B cell (primary cell): ENCODE measurements at regions not wholly inside any gene's neighbourhood (a gene's known extent, or its start where the extent isn't known, plus 50 kb on each side); places are given as distances from the start of the nearest gene placed in this dataset.

Experiments used
- ATAC-seq: fragments of 200-7000 bp; cut with Tn5 transposase; one replicate; pipeline ENCODE4 v1.10.0; 2021; ENCODE audit warnings: low read depth, mild to moderate bottlenecking, moderate number of reproducible peaks, moderate library complexity
- CTCF ChIA-PET: fragments of 350-600 bp; sonication (Branson Sonifier 250); formaldehyde crosslinking; loops from one replicate; lab custom pipeline; 2021; ENCODE audit warnings: antibody characterized with exemption, inconsistent platforms; lab: Charles Lee
- POLR2A ChIA-PET: fragments of 350-600 bp; sonication (Branson Sonifier 250); formaldehyde crosslinking; loops from one replicate; lab custom pipeline; 2021; ENCODE audit warnings: antibody characterized with exemption; lab: Charles Lee
- DNase-seq: peaks from one replicate; pipeline ENCODE4 v3.0.0; 2013
- H2AFZ ChIP-seq: 2 replicates; pipeline ENCODE4 v1.6.1; 2012; ENCODE audit warnings: mild to moderate bottlenecking, low read depth, low read length; ENCODE audit not compliant: insufficient read depth, poor library complexity, severe bottlenecking
- H3K27ac ChIP-seq, 2 donors: 1 replicate in 1 of 2; 2 replicates in 1 of 2; pipeline ENCODE4 v1.5.1; 2012 to 2013; ENCODE audit warnings: low read length in 2 of 2, mild to moderate bottlenecking in 2 of 2, moderate library complexity in 1 of 2
- H3K27me3 ChIP-seq, 4 experiments: fragments of 200-600 bp in 1 of 4; sonication (generic) in 1 of 4; replicated peaks in 1 of 4; 1 replicate in 2 of 4; 2 replicates in 2 of 4; pipeline versions ENCODE4 v1.6.1 to v1.7.0; 2013 to 2016; ENCODE audit warnings: low read length in 3 of 4, mild to moderate bottlenecking in 2 of 4, mixed read lengths in 1 of 4, moderate library complexity in 1 of 4; ENCODE audit not compliant: insufficient read depth in 4 of 4, control insufficient read depth in 3 of 4; ENCODE audit errors: control extremely low read depth in 1 of 4
- H3K36me3 ChIP-seq, 2 experiments: replicated peaks in 1 of 2; 1 replicate in 1 of 2; 2 replicates in 1 of 2; pipeline versions ENCODE4 v1.6.1 to v1.7.1; 2013; ENCODE audit warnings: low read length in 1 of 2; ENCODE audit not compliant: insufficient read depth in 2 of 2, control insufficient read depth in 1 of 2; ENCODE audit errors: control extremely low read depth in 1 of 2, extremely low read depth in 1 of 2
- H3K4me1 ChIP-seq, 2 donors: fragments of 200-600 bp in 1 of 2; sonication (generic) in 1 of 2; 1 replicate in 1 of 2; 2 replicates in 1 of 2; pipeline versions ENCODE4 v1.5.1 to v1.6.1; 2013 to 2017; ENCODE audit warnings: low read length in 2 of 2; ENCODE audit not compliant: control insufficient read depth in 2 of 2, insufficient read depth in 2 of 2
- H3K4me2 ChIP-seq: replicated peaks from 2 replicates; pipeline ENCODE3; 2012; ENCODE audit warnings: mild to moderate bottlenecking, low read depth, low read length; ENCODE audit not compliant: poor library complexity, severe bottlenecking
- H3K4me3 ChIP-seq, 5 experiments: fragments of 200-600 bp in 1 of 5; sonication (generic) in 1 of 5; 1 replicate in 3 of 5; 2 replicates in 2 of 5; pipeline versions ENCODE4 v1.5.1 to v1.7.0; 2011 to 2016; ENCODE audit warnings: low read length in 4 of 5, mild to moderate bottlenecking in 4 of 5, low read depth in 2 of 5, control low read depth in 1 of 5, moderate library complexity in 1 of 5; ENCODE audit not compliant: insufficient read depth in 1 of 5; ENCODE audit errors: control extremely low read depth in 1 of 5, extremely low read depth in 1 of 5
- H3K79me2 ChIP-seq: fragments of 200-600 bp; sonication (generic); one replicate; pipeline ENCODE4 v1.6.0; 2016; ENCODE audit warnings: low read length; ENCODE audit not compliant: control insufficient read depth, insufficient read depth
- H3K9ac ChIP-seq: fragments of 200-600 bp; sonication (generic); 2 replicates; pipeline ENCODE4 v1.6.1; 2017; ENCODE audit warnings: mild to moderate bottlenecking, low read length, moderate library complexity
- H3K9me3 ChIP-seq, 3 donors: one replicate each; pipeline versions ENCODE4 v1.6.1 to v1.7.1; 2013; ENCODE audit warnings: low read length in 2 of 3; ENCODE audit not compliant: control insufficient read depth in 2 of 3, insufficient read depth in 1 of 3; ENCODE audit errors: control extremely low read depth in 1 of 3
- H4K20me1 ChIP-seq: 2 replicates; pipeline ENCODE4 v1.6.0; 2012; ENCODE audit warnings: mild to moderate bottlenecking, low read length; ENCODE audit not compliant: insufficient read depth, control insufficient read depth, poor library complexity, severe bottlenecking
- H3K27ac Mint-ChIP-seq: one replicate; pipeline ENCODE4 v1.8.0; 2021; ENCODE audit warnings: mixed read lengths
- H3K27me3 Mint-ChIP-seq: one replicate; pipeline ENCODE4 v1.8.0; 2021; ENCODE audit warnings: mixed read lengths
- H3K4me1 Mint-ChIP-seq: one replicate; pipeline ENCODE4 v1.8.0; 2021; ENCODE audit warnings: mixed read lengths
- H3K4me3 Mint-ChIP-seq: one replicate; pipeline ENCODE4 v1.8.0; 2021; ENCODE audit warnings: mixed read lengths
- H3K9me3 Mint-ChIP-seq: one replicate; pipeline ENCODE4 v1.8.0; 2022; ENCODE audit warnings: mixed read lengths; ENCODE audit not compliant: insufficient read depth
- EZH2 ChIP-seq: IDR thresholded peaks from 2 replicates; pipeline ENCODE4 v1.6.1; 2012; ENCODE audit warnings: borderline replicate concordance, low read depth, mild to moderate bottlenecking, moderate library complexity, low read length; ENCODE audit not compliant: insufficient read depth, poor library complexity, severe bottlenecking
- WGBS: methylation state at CpG from one replicate; pipeline ENCODE4 v1.1.5; 2013; ENCODE audit warnings: missing lambda C conversion rate; ENCODE audit not compliant: insufficient coverage; 5-methylcytosine and 5-hydroxymethylcytosine counted together
- intact Hi-C: fragments of 100-400 bp; cut with micrococcal nuclease; formaldehyde crosslinking; loops from one replicate; pipeline ENCODE4 v1.10.0; 2022
- TF ChIP-seq, protein P1 (sequence below): fragments of 200-600 bp; IDR thresholded peaks from one replicate; pipeline ENCODE4 v1.8.0; 2022; ENCODE audit warnings: antibody characterized with exemption, mild to moderate bottlenecking

- ATAC-seq = no peak
- peaks cover 16% of the 10 kb centered on the region for H3K27me3 Mint-ChIP-seq
- H3K9ac ChIP-seq = no peak overlapping the region
- no peaks in the 10 kb centered on the region for H4K20me1 ChIP-seq
- no peaks in the 10 kb centered on the region for H3K4me1 Mint-ChIP-seq
- peaks cover 5% of the 10 kb centered on the region for H3K9me3 Mint-ChIP-seq
- intact Hi-C loops = no loop called here
- H3K36me3 ChIP-seq = no peaks in the 10 kb centered on the region
- CTCF ChIA-PET = no interaction called here
- no peak overlapping the region for H2AFZ ChIP-seq
- no CpG with 5 or more reads among the region's 4 CpGs for WGBS
- H3K27ac ChIP-seq = no peak overlapping the region
- H3K4me3 ChIP-seq = no peak overlapping the region
- no peaks in the 10 kb centered on the region for H3K4me1 ChIP-seq
- H3K27me3 ChIP-seq = no peaks in the 10 kb centered on the region
- H3K79me2 ChIP-seq = no peaks in the 10 kb centered on the region
- H3K4me3 Mint-ChIP-seq = no peak overlapping the region
- H3K4me2 ChIP-seq = no peak overlapping the region
- peaks cover 0 to 8% (median 1%) of the 10 kb centered on the region in 3 donors for H3K9me3 ChIP-seq
- H3K27ac Mint-ChIP-seq = no peak overlapping the region
- no peak for DNase-seq
- TF ChIP-seq, protein P1, sequence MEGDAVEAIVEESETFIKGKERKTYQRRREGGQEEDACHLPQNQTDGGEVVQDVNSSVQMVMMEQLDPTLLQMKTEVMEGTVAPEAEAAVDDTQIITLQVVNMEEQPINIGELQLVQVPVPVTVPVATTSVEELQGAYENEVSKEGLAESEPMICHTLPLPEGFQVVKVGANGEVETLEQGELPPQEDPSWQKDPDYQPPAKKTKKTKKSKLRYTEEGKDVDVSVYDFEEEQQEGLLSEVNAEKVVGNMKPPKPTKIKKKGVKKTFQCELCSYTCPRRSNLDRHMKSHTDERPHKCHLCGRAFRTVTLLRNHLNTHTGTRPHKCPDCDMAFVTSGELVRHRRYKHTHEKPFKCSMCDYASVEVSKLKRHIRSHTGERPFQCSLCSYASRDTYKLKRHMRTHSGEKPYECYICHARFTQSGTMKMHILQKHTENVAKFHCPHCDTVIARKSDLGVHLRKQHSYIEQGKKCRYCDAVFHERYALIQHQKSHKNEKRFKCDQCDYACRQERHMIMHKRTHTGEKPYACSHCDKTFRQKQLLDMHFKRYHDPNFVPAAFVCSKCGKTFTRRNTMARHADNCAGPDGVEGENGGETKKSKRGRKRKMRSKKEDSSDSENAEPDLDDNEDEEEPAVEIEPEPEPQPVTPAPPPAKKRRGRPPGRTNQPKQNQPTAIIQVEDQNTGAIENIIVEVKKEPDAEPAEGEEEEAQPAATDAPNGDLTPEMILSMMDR = no peak
- TF ChIP-seq EZH2 = no peak
- POLR2A ChIA-PET = no interaction called here
Observed at GRCh38 chr4:15132739-15133138, 130.5 kb downstream of the CPEB2 start.

GRCh38 chr4:15139599-15139998 lies 137.3 kb downstream of the CPEB2 start:
- ATAC-seq = no peak
- H3K27ac Mint-ChIP-seq = no peak overlapping the region

More at GRCh38 chr4:15139599-15139998, 137.3 kb downstream of the CPEB2 start:
- no peak overlapping the region for H3K4me3 Mint-ChIP-seq
- Histone ChIP-seq H3K9ac (no peak overlapping the region), H3K79me2 (no peaks in the 10 kb centered on the region), H3K4me3 (no peak overlapping the region), H3K27me3 (no peaks in the 10 kb centered on the region), H3K27ac (no peak overlapping the region), H3K9me3 (peaks cover 0 to 8% (median 2%) of the 10 kb centered on the region in 3 donors), H2AFZ (no peak overlapping the region), H3K36me3 (no peaks in the 10 kb centered on the region), H3K4me1 (no peaks in the 10 kb centered on the region), H4K20me1 (no peaks in the 10 kb centered on the region), H3K4me2 (no peak overlapping the region)
- no peaks in the 10 kb centered on the region for H3K4me1 Mint-ChIP-seq
- WGBS = no CpG with 5 or more reads among the region's 1 CpG
- ChIA-PET CTCF (no interaction called here), POLR2A (no interaction called here)
- no peak for DNase-seq
- no peaks in the 10 kb centered on the region for H3K27me3 Mint-ChIP-seq
- H3K9me3 Mint-ChIP-seq = peaks cover 5% of the 10 kb centered on the region
- TF ChIP-seq EZH2 = no peak
- TF ChIP-seq, protein P1 = no peak
- intact Hi-C loops = no loop called here
